Liver (tissue), 3 donors: ENCODE measurements at regions not wholly inside any gene's neighbourhood (a gene's known extent, or its start where the extent isn't known, plus 50 kb on each side); places are given as distances from the start of the nearest gene placed in this dataset.

Experiments used
- CTCF ChIP-seq: fragments of 150-350 bp; IDR thresholded peaks from 2 replicates; pipeline ENCODE4 v1.5.1; 2017; ENCODE audit warnings: improper control_type of control experiment, low read depth, low read length; ENCODE audit not compliant: missing input control
- EGR1 ChIP-seq, 2 donors: IDR thresholded peaks; 2 replicates each; pipeline ENCODE4 v1.6.1; 2016 to 2018; ENCODE audit warnings: antibody characterized with exemption in 2 of 2, low read depth in 2 of 2
- FOXA1 ChIP-seq: IDR thresholded peaks from 2 replicates; pipeline ENCODE4 v1.6.1; 2016; ENCODE audit warnings: antibody characterized with exemption
- GABPA ChIP-seq, 2 donors: IDR thresholded peaks in 1 of 2; conservative IDR thresholded peaks in 1 of 2; 2 replicates each; pipeline ENCODE4 v1.6.1; 2016; ENCODE audit warnings: antibody characterized with exemption in 2 of 2, mild to moderate bottlenecking in 1 of 2, moderate library complexity in 1 of 2
- HNF4A ChIP-seq, 2 donors: conservative IDR thresholded peaks; 2 replicates each; pipeline ENCODE4 v1.6.1; 2016; ENCODE audit warnings: antibody characterized with exemption in 2 of 2, mild to moderate bottlenecking in 2 of 2
- RAD21 ChIP-seq, 2 donors: IDR thresholded peaks; 2 replicates each; pipeline ENCODE4 v1.6.1; 2016; ENCODE audit warnings: antibody characterized with exemption in 2 of 2, mild to moderate bottlenecking in 2 of 2
- REST ChIP-seq: IDR thresholded peaks from 2 replicates; pipeline ENCODE4 v1.6.1; 2016; ENCODE audit warnings: antibody characterized with exemption, mild to moderate bottlenecking
- SP1 ChIP-seq: IDR thresholded peaks from 2 replicates; pipeline ENCODE4 v1.6.1; 2018; ENCODE audit warnings: antibody characterized with exemption, mild to moderate bottlenecking
- YY1 ChIP-seq: IDR thresholded peaks from 2 replicates; pipeline ENCODE4 v1.6.1; 2016; ENCODE audit warnings: antibody characterized with exemption, mild to moderate bottlenecking
- ZBTB33 ChIP-seq: IDR thresholded peaks from 2 replicates; pipeline ENCODE4 v1.6.1; 2016; ENCODE audit warnings: antibody characterized with exemption
- donor health status: healthy.
- donor health status: healthy.

- TF ChIP-seq CTCF (no peak), RAD21 (IDR thresholded peaks at IDR 0.05) (no peak), REST (no peak), GABPA (IDR thresholded peaks at IDR 0.05 in 1 of 2, conservative IDR thresholded peaks at IDR 0.05 in 1 of 2) (no peak), ZBTB33 (no peak), HNF4A (conservative IDR thresholded peaks at IDR 0.05) (no peak), SP1 (no peak), YY1 (no peak), FOXA1 (no peak), EGR1 (IDR thresholded peaks at IDR 0.05; ENCODE audit: low read depth in 2 of 2) (no peak)
Observed at GRCh38 chr4:114479595-114479994, 119.0 kb upstream of the UGT8 start.
